ENCODE measurements at regions not wholly inside any gene's neighbourhood (a gene's known extent, or its start where the extent isn't known, plus 50 kb on each side); places are given as distances from the start of the nearest gene placed in this dataset.

- TF ChIP-seq POLR2A (IDR thresholded peaks at IDR 0.05; ENCODE audit: control extremely low read depth in 1 of 2, low read depth in 2 of 2, low read length in 2 of 2): no peak
- TF ChIP-seq EP300 (IDR thresholded peaks at IDR 0.05; ENCODE audit: borderline replicate concordance in 1 of 2, low read depth in 2 of 2, low read length in 2 of 2): no peak
- TF ChIP-seq RFX5 (IDR thresholded peaks at IDR 0.05; ENCODE audit: borderline replicate concordance, low read depth, low read length): no peak
- TF ChIP-seq EZH2 (IDR thresholded peaks at IDR 0.05; ENCODE audit: low read depth, low read length, severe bottlenecking): no peak
- TF ChIP-seq POLR2AphosphoS5 (IDR thresholded peaks at IDR 0.05; ENCODE audit: low read depth, low read length): no peak
- TF ChIP-seq RAD21 (IDR thresholded peaks at IDR 0.05 in 1 of 2, conservative IDR thresholded peaks at IDR 0.05 in 1 of 2; ENCODE audit: low read depth in 2 of 2, low read length in 2 of 2): no peak
- no peak for TF ChIP-seq GABPA (IDR thresholded peaks at IDR 0.05; ENCODE audit: borderline replicate concordance, insufficient read depth, low read length)
- no peak for TF ChIP-seq ATF3 (IDR thresholded peaks at IDR 0.05; ENCODE audit: insufficient read depth, low read depth, low read length)
- TF ChIP-seq, protein P1, sequence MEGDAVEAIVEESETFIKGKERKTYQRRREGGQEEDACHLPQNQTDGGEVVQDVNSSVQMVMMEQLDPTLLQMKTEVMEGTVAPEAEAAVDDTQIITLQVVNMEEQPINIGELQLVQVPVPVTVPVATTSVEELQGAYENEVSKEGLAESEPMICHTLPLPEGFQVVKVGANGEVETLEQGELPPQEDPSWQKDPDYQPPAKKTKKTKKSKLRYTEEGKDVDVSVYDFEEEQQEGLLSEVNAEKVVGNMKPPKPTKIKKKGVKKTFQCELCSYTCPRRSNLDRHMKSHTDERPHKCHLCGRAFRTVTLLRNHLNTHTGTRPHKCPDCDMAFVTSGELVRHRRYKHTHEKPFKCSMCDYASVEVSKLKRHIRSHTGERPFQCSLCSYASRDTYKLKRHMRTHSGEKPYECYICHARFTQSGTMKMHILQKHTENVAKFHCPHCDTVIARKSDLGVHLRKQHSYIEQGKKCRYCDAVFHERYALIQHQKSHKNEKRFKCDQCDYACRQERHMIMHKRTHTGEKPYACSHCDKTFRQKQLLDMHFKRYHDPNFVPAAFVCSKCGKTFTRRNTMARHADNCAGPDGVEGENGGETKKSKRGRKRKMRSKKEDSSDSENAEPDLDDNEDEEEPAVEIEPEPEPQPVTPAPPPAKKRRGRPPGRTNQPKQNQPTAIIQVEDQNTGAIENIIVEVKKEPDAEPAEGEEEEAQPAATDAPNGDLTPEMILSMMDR (IDR thresholded peaks at IDR 0.05; ENCODE audit: control extremely low read depth in 1 of 3, insufficient read depth in 1 of 3, low read depth in 1 of 3, low read length in 3 of 3): no peak
These were observed 455.6 kb upstream of the ANKRD30A start for GRCh38 chr10:36669615-36670352.
